Medulla oblongata (tissue), 1 donor: ENCODE measurements at regions not wholly inside any gene's neighbourhood (a gene's known extent, or its start where the extent isn't known, plus 50 kb on each side); places are given as distances from the start of the nearest gene placed in this dataset.
"Not testable (repeated sequence)": the region's sequence is repeated elsewhere in the genome, so short reads cannot be mapped to it uniquely, and the experiment has no call there.

Source experiments
- DNase-seq: peaks from one replicate; pipeline ENCODE4 v3.0.0-alpha.2; 2015; ENCODE audit errors: extremely low spot score

DNA sequence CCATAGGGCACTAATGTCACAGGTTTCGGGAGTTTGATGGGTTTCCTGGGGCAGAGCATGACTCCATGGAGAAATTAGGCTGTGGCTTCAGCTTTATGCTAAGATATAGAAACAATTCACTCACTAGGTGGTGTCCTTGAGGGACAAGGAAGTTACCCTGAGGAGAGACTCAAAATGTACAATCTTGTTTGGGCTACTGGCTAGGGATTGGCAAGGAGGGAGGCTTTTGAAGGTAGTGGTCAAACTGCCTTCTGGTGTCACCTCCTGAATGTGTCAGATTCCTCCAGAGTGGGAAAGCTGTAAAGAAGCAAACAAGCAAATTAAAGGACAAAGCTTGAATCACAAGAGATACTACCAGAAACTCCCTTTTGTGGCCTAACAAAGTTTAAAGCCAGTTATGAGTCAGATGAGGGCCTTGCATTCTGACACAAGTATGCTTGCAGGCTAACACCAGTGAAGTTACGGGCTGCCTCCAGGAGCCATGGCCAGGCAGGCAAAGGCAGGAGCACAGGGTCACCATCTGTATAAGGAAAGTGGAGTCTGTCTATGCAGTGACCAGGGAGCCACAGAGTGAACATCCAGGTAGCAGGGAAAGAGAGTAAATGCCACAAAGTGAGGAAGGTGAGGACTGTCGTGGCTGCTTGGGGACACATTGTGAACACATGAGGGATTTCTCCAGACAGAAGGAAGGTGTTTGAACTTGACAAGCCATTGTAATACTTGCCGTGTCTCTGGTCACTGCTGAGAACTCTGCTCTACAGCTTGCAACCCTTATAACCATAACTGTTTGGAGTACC lies 107.7 kb upstream of the DTNBP1 start:
- DNase-seq = no peak

DNA sequence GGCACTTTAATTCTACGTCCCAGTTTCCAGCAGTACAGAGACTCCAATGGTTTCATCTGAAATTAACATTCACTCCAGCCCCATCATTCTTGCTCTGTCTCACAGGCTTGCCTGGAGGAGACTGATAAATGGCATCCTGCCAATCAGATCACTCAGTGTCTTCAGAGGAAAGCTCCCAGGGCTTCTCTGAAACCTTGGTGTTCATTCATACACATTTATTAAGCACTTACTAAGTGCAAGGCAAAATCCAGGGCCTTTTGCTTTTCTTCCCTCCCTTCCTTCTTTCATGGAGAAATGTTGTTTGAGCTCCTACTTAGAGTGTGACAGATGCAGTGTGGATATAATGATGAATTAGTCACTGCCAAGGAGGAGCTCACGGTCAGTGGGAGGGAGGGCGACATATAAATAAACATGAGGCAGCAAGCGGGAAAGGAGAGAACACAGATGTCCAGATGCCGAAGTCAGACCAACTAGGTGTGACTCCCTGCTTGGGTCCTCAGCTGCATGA lies 106.7 kb upstream of the DTNBP1 start:
- no peak for DNase-seq

DNA sequence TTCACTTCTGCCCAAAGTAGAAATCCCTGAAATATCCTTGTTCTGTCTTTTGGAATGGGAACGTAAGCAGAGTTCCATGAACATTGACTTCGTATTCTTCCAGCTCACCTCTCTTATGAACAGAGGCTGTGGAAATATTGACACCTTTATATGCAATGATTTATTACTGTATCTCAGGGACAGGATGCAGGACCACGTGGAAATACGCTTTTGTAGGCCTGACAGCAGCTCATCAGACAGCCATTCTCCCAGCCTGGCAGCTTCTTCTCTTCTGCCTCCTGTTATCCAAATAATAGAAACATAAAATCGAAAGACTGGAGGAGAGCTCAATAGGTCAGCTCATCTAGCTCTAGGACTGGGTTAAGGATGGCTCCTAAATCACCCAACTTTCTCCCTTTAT lies 106.2 kb upstream of the DTNBP1 start:
- no peak for DNase-seq

DNA sequence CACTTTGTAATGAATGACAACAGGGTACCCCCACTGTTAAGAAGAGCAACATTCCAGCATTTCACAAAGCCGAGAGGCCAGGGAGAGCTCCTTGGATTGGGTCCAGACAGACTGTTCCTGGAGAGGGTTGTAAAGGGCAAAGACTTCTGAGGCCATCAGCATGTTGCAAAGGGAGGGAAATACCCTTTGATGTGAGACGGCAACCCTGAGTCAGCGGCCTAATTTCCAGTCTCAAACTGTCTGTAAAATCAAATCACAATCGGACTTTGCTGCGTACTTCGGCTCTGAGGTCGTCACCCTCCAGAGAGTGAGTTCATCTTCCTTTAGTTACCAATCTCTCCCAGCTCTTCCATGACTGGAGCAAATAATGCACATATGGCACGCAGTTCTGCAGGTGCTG lies 101.0 kb upstream of the DTNBP1 start:
- DNase-seq = no peak

DNA sequence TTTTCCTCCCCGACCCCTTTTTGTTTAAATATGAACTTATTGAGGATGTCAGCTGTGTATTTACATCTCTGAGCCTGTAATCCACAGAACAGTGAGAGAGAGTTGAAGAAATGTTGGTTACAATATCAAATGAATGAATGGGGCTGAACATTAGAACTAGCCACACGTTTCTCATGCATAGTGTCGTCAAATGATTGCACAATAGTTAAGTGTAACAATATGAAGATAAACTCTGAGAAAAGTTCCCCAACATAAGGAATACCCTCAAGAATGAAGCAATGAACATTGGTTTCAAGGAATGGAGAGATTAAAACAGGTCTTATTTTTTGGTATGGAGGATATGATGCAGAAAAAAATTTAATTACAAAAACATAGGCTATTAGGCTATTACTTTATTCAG lies 100.5 kb upstream of the DTNBP1 start:
- no peak for DNase-seq

DNA sequence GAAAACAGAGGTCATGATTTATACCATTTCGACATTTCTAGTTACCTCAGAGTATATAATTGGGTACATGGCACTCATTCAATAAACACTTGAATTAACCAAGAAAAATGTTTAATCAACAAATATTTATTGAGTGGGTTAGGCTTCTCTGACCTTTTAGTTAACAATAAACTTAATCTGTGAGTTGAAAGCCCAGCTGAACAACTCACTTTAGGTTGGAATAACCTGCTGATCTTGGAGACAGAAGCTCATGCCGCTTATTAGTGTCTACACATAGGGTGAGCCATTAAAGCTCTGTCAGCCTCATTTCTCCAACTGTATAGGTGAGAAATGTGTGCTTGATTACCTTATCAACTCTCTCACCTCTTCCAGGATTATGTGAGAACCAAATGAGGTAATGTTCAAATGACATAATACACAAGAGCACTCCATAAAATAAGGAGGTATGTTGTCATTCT lies 98.2 kb upstream of the DTNBP1 start:
- DNase-seq = no peak

DNA sequence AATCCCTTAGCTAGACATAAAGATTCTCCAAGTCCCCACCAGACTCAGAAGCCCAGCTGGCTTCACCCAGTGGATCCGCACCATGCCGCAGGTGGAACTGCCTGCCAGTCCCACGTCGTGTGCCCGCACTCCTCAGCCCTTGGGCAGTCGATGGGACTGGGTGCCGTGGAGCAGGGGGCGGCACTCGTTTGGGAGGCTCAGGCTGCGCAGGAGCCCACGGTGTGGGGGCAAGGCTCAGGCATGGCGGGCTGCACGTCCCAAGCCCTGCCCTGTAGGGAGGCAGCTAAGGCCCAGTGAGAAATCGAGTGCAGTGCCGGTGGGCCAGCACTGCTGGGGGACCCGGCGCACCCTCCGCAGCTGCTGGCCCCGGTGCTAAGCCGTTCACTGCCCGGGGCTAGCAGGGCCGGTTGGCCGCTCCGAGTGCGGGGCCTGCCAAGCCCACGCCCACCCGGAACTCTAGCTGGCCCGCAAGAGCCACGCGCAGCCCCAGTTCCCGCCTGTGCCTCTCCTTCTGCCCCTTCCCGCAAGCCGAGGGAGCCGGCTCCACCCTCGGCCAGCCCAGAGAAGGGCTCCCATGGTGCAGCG lies 95.9 kb upstream of the DTNBP1 start:
- no peak for DNase-seq

DNA sequence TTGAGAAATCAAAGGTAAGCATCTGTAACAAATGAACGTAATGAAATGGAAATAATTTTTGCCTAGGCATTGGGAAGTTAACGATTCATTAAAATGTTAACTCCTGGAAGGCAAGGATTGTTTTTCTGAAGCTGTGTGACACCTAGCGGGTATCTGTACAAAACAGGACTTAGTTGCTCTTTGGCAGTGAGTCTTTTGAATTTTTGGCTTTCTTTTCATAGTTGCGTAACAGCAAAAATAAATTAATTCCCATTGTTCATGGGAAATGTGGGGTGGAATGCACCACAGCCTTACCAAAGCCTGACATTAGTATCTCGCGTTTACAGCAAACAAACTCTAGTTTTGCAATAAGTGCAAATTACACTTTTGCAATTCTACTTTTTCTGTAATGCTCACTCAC lies 92.7 kb upstream of the DTNBP1 start:
- no peak for DNase-seq

DNA sequence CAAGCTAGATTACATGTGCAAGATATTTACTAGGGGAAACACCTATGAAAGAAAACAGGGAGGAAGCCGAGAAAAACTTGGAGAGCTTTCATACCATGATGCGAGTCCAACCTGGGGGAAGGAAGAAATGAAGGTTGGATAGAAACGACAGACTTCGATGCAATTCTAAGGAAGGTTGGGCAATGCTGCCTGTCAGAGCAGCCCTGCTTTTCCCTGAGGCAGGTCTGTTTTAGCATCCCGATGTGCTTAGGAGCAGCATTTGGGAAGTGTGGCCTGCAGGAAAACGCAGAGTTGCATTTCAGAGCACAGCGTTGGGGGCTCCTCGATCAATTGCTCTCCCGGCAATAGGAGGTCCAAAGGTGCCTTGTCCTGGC lies 91.9 kb upstream of the DTNBP1 start:
- no peak for DNase-seq

DNA sequence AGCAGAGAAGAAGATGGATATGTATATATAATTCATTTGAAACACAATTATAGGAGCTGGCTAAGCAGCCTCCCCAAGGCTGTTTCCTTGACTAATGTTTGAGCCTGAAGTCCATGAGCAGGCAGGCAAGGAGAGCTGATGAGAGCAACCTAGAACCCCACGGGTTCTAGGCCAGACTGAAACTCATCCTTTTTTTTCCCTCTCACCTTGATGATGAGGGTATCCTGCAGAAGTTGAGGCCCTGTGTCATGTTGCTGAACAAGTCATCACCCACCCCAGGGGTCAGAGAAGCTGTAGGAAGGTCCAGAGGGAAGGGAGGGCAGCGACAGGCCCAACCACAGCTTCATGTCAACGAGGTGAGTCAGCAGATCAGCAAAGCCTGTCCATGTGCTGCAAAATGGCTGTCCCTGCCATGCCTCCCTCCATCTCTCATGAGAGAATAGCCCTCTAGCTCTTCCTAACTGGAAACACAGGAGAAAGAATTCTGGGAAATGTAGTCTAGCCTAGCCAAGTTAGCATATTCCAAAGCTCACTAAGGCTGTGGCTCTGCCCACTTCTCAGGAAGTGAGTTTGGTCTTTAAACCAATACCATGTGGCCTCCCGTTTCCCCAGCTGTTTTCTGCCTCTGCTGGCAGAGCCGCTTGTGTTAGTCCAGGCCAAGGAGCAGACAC lies 91.3 kb upstream of the DTNBP1 start:
- DNase-seq = no peak

DNA sequence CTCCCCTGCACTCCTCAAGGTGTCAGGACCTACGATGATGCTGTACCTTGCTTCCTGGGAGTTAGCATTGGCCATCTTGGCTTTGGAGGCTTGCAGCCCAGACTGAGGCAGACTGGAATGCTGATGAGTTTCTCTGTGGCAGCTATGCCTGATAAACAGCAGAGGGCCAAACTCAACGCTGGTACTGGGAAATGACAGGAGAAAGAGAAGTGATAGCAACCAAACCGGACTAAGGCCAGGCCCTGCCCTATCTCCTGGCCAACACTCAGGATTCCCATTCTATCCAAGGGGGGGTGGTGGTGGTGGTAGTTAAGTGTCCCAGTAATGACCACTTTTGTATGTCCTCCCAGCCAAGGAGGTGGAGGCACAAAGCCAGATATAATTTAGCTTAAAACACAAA lies 90.0 kb upstream of the DTNBP1 start:
- DNase-seq = no peak

DNA sequence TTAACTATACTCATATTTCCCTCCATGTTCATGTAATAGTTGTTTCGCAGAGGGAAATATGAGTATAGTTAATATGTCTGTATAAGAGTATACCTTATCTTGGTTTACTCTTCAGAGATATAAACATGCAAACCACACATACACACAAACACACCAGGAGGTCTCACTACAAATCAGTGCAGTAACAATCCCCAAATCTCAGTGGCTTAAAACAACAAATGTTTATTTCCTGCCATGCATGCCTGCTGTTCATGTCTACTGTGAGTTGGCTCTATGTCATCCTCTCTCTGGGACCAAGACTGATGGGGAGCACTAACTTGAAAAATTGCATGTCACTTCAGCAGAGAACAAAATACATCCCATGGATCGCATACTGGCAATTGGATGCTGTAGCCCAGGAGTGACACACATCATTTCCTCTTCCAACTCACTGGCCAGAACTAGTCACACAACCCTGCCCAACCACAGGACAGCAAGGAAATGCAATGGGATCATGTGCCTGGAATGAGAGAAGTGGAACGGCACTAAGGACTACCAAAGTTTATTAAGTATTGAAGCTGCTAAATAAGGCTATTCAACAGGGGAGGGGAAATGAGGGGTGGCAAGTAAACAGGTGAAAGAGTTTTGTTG lies 89.0 kb upstream of the DTNBP1 start:
- DNase-seq = no peak

DNA sequence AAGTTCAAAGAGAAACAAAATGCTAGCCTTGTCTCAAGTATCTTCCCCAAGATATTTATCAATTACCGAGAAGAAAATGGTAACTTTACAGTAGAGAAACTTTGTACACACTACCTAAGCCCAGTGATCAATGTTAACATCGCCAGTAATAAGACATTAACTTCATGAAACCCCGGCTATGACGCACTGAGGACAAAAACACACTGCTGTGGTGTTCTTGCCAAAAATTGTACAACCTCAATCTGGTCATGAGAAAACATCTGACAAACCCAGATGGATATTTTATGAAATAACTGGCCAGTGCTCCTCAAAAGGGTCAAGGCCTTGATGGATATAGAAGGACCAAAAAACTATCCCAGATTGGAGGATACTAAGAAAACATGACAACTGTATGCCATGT lies 85.5 kb upstream of the DTNBP1 start:
- no peak for DNase-seq

DNA sequence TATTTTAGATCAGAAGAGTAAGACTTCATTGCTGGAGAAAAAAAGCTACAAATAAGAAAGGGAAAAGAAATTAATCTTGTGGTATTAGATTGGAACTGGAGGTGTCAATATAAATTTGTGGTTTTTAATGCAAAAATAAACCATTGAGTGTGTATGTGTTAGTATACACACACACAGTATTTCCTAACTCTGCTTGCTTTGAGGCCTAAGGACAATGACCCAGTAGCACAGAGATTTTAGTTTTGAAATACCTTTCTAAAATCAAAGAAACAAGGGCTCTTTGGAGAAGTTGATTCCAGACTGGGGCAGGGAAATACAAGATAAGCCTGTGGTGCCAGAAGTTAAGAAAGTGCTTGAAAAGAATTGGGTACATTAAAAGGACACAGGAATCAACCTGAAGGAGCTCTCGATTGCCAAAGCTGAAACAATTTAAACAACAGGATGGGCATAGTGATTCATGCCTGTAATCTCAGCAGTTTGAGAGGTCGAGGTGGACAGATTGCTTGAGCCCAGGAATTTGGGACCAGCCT lies 84.6 kb upstream of the DTNBP1 start:
- no peak for DNase-seq

DNA sequence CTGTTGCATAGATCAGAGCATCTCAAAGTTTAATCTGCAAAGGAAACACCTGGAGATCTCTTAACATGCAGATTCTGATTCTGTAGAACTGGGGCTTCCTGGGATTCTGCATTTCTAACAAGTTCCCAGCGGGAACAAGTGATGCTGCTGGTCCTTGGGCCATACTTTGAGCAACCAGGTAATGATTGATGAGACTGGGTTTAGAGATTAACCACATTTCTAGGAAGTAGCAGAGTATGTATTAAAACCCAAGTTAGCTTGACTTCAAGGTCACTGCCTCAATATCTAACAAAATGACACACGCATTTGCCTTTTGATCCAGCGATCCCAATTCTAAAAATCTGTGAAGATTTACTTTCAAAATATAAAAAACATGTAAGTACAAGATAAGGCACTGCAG lies 83.0 kb upstream of the DTNBP1 start:
- DNase-seq = no peak

DNA sequence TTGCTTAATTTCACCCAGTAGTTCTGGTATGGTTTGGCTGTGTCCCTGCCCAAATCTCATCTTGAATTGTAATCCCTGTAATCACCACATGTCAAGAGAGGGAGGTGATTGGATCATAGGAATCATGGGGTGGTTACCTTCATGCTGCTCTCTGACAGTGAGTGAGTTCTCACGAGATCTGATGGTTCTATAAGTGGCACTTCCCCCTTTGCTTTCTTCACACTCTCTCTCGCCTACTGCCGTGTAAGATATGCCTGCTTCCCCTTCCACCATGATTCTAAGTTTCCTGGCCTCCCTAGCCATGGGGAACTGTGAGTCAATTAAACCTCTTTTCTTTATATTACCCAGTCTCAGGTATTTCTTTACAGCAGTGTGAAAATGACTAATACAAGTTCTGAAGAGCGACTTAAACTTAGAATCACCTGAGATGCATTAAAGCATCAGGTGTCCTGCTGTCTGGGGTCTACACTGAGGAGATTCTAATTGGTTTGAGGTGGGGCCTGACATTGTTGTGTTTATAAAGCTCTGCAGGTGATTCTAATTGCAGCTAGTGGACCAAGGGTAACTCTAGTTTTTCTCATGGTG lies 82.1 kb upstream of the DTNBP1 start:
- no peak for DNase-seq

DNA sequence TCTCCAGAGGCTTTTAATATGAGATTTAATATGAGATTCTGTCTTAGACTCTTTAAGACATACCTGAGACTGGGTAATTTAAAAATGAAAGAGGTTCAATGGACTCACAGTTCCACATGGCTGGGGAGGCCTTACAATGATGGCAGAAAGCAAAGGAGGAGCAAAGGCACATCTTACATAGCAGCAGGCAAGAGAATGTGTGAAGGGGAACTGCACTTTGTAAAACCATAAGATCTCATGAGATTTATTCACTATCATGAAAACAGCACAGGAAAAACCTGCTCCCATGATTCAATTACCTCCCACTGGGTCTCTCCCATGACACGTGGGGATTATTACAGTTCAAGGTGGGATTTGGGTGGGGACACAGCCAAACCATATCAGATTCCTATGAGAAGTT lies 79.2 kb upstream of the DTNBP1 start:
- DNase-seq = not testable (repeated sequence)

DNA sequence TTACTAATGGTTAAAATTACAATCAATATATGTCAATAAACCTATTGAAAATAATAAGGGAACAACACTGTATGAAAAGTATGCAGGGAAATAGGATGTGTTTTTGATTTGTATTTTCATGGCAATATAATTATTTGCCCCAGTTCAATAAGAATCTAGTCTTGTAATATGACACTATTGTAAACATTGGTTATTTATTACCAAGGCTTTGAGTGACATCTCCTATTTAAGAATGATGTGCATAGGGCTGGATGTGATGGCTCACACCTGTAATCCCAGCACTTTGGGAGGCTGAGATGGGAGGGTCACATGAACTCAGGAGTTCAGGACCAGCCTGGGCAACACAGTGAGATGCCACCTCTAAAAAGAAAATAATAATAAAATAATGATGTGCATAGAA lies 78.6 kb upstream of the DTNBP1 start:
- DNase-seq = no peak

DNA sequence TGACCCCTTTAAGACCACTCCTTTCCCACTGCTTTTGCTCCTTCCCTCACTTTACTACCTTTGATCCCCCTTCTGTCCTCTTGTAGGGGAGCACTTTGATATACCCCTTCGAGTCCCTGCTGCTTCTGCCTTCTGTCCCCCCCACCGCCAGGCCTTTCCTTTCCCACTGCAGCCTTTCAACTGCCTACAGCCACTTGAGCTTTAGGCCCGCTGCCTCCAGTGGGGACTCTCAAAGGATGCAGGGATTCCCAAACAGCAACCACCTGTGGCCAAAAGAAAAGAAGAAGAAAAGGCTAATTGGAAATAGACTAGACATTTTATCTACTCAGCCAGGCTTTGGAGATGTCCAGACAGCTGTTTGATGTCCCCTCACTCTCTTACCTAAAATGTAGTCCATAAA lies 77.0 kb upstream of the DTNBP1 start:
- DNase-seq = no peak

DNA sequence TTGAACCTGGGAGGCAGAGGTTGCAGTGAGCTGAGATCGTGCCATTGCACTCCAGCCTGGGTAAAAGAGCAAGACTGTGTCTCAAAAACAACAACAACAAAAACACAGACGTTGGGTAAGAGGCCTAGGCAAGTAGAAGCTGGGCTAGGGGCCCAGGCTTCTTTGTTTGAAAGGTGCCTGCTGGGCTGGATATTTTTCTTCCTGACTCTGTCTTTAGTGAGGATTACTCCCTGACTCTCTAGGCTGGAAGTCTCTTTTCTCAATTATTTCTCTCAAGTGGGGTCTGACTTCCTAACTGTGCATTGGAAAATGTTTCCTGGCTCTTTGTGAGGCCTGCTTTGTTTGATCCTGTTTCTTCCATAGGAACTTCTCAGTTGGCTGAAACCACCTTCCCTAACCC lies 76.5 kb upstream of the DTNBP1 start:
- DNase-seq = no peak

DNA sequence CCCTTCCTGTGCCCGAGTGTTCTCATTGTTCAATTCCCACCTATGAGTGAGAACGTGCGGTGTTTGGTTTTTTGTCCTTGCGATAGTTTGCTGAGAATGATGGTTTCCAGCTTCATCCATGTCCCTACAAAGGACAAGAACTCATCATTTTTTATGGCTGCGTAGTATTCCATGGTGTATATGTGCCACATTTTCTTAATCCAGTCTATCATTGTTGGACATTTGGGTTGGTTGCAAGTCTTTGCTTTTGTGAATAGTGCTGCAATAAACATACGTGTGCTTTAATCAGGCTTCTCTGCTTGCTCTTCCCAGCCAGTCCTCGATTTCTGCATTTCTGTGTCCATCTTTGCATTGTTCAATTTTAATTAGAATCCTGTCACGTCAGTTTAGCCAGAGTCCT lies 75.4 kb upstream of the DTNBP1 start:
- not testable (repeated sequence) for DNase-seq

DNA sequence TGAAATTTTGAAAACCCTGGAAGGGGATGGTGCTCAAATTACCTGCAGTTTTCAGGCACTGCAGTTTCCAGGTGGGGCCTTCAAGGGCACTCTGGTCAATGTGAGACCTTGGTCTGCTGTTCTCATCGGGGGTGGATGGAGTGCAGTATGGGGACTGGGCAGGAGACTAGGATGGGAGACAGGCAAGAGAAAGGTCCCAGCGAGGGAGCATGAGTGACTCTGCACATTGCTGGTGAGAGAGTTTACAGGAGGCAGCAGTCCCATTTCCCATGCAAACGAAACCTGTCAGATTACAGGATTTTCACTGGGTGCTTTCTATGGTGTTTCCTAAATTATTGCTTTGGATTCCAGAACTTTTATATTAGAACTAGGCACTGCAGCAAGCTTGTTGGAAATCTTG lies 73.5 kb upstream of the DTNBP1 start:
- DNase-seq = no peak
